Breast epithelium (tissue), 3 donors: ENCODE measurements at regions not wholly inside any gene's neighbourhood (a gene's known extent, or its start where the extent isn't known, plus 50 kb on each side); places are given as distances from the start of the nearest gene placed in this dataset.

Source experiments
- POLR2A ChIP-seq: fragments of 450-650 bp; IDR thresholded peaks from one replicate; pipeline ENCODE4 v1.6.1; 2016; ENCODE audit warnings: antibody characterized with exemption, mild to moderate bottlenecking, moderate library complexity
- POLR2AphosphoS5 ChIP-seq, 3 donors: sonication (generic); formaldehyde crosslinking; IDR thresholded peaks; one replicate each; pipeline ENCODE4 v1.6.1; 2017; ENCODE audit warnings: antibody characterized with exemption in 3 of 3
- TF ChIP-seq, protein P1 (sequence below), 3 donors: fragments of 450-650 bp; IDR thresholded peaks; one replicate each; pipeline ENCODE4 v1.5.1; 2016 to 2017; ENCODE audit warnings: antibody characterized with exemption in 3 of 3, mild to moderate bottlenecking in 3 of 3, moderate library complexity in 3 of 3

DNA sequence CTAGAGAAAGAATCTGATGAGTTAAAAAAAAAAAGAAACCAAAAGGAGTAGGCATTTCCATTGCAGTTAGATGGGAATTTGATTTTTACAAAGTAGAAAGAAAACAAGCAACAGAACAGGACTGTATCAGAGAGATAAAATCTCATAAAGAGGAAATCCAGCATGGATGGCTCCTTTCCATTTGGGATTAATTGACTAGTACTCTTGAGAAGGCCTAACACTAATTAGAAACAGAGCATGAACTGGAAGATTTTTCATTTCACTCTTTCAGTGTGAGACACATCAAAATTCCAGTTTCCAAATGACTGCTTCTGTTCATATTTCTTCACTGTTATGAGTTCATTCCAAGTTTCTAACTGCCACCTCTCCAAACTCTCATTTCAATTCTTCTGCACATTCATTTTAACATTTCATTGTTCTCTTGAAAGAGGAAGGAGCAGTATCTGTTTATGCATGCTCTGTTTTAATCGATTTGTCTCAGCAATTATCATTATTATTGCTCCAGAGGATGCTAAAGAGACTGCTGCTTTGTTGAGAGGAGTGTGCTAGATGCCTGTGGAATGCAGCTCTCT lies 108.8 kb upstream of the PIEZO2 start:
- TF ChIP-seq, protein P1, sequence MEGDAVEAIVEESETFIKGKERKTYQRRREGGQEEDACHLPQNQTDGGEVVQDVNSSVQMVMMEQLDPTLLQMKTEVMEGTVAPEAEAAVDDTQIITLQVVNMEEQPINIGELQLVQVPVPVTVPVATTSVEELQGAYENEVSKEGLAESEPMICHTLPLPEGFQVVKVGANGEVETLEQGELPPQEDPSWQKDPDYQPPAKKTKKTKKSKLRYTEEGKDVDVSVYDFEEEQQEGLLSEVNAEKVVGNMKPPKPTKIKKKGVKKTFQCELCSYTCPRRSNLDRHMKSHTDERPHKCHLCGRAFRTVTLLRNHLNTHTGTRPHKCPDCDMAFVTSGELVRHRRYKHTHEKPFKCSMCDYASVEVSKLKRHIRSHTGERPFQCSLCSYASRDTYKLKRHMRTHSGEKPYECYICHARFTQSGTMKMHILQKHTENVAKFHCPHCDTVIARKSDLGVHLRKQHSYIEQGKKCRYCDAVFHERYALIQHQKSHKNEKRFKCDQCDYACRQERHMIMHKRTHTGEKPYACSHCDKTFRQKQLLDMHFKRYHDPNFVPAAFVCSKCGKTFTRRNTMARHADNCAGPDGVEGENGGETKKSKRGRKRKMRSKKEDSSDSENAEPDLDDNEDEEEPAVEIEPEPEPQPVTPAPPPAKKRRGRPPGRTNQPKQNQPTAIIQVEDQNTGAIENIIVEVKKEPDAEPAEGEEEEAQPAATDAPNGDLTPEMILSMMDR (IDR thresholded peaks at IDR 0.05): no peak
- TF ChIP-seq POLR2A: no peak
- no peak for TF ChIP-seq POLR2AphosphoS5 (IDR thresholded peaks at IDR 0.05)
